SH-SY5Y (cell line): ENCODE measurements at regions not wholly inside any gene's neighbourhood (a gene's known extent, or its start where the extent isn't known, plus 50 kb on each side); places are given as distances from the start of the nearest gene placed in this dataset.
A peak's percentile ranks its signal among the peaks of the same experiment; 100 is the strongest.

Source experiments
- GATA2 ChIP-seq: IDR thresholded peaks from 2 replicates; pipeline ENCODE4 v1.6.1; 2011; ENCODE audit warnings: mild to moderate bottlenecking, low read depth, low read length
- GATA3 ChIP-seq: IDR thresholded peaks from 2 replicates; pipeline ENCODE4 v1.6.1; 2011; ENCODE audit warnings: low read depth, mild to moderate bottlenecking, low read length, moderate library complexity

DNA sequence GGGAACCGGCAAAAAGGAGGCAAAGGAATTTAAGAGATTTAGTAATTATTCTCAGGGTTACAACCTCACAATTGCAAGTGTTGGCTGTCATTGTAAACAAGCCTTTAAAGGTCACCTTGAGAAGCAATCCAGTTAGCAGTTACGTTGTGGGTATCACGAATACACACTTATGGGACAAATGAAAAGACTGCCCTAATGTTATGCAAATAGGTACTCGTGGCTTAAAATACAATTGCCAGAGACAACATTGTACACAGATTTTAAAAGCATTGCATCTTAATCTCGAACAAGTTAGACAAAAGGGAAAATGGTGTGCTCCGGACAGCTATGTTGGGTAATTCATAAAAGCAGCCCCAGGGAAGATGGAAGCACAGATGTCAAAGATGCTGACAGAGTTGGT lies 120.5 kb upstream of the ZC3H12A start:
- no peak for TF ChIP-seq GATA3
- no peak for TF ChIP-seq GATA2

GRCh38 chr1:37354876-37355650 lies 119.3 kb upstream of the ZC3H12A start:
- TF ChIP-seq GATA2: no peak
- TF ChIP-seq GATA3: no peak

DNA sequence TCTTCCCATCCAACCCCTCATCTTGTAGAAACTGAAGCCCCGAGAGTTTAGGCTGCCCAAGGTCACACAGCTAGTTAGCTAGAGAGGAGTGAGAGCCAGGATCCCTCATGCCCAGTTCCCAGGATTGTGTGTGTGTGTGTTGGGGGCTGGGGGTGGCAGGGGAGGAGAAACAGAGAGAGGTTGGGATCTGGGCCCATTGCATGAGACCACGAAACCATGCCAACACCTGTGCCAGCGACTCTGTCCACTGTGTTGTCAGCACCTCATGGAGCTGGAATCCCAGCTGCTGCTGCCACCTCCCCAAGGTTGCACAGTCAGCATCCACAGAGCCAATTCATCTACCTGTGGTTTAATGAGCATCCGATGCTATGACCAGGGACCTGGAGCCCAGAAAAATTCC lies 115.4 kb upstream of the ZC3H12A start:
- TF ChIP-seq GATA3 (no peak), GATA2 (no peak)

DNA sequence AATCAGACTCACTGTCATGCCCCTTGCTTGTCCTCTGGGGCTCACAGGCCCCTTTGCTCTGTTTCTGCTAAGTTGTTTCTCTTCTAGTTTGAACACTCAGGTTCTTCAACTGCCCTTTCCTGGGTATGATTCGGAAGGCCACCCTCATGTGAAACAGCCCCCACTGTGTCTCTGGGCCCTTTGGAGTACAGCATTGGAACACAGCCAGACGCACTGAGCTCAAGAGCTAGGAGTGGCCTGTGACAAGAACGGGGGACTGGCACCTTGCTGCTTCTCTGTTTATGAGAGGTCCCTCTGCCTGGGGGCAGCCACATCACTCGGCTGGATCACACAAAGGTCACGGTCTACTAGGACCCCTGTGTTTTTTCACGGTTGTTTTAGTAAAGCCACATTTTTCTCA lies 114.4 kb upstream of the ZC3H12A start:
- no peak for TF ChIP-seq GATA2
- TF ChIP-seq GATA3: no peak

DNA sequence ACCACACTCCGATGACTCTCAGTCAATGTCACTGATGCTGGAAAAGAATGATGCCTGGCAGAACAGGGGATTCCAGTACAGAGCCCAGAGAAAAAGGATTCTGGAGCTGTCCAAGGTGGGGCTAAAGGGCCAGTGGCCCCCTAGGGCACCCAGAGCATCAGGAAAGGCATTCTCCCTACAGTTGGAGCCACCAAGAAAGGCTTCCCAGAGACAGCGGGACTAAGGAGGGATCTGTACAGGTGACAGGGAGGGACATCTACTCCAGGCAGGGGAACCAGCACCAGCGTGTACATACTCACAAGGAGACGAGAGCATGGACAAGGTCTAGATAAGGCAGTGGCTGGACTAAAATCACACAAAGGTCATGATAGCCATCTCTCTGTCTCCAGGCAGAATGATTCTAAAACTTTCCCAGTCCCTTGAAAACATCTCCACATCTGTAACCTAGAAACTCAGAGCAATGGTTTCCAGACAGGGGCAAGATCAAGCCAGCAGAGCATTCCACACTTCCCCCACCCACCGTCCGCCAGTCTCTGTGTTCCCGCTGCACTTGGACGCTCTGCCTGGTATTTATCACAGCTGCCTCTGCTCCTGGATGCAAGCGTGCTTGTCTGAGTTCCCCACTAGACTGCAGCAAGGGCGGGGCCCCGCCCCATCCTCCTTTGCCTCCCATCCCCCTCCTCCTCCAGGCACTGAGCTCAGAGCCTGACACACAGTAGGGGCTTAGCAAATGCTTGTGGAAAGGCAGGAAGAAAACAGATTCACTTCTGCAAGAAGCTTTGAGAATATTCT lies 111.6 kb upstream of the ZC3H12A start:
- TF ChIP-seq GATA2 (peak; percentile 77; the same call in 1 of the 2 replicates), GATA3 (peak; percentile 45; the same call in 1 of the 2 replicates)

DNA sequence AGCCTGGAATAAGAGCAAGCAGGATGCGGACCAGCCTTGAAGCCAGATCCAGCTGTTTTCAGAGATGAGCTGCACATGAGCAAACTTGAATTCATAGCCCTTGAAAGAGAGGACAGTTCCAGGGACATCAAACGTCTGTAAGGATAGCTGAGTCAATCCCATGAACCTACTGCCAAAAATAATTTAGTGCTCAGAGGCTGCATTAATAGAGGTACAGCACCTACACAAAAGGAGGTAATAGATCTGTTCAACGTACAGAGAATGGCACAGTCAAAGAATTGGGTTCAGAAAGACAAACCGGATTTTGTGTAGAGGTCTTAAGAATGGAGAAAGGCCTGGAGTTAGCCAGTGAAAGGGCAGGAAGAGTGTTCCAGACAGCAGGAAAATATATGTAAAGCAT lies 110.8 kb upstream of the ZC3H12A start:
- TF ChIP-seq GATA2 (no peak), GATA3 (no peak)

DNA sequence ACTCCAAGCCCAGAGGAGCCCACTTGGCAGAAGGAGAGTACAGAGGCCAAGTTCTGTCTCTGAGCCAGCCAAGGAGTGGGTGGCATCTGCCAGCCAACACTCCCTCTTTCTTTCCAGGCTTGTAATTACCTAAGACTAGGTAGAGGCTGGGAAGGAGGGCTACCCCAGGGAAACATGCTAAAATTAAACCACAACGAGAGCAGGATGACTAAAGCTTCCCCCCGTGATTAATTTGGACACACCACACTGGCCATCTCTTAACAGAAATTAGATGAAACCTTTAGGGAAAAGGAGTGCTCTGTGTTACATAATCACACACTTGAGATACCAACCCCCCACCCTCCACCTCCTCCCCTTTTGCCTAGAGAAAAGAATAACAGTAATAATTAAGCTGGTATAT lies 102.1 kb upstream of the ZC3H12A start:
- TF ChIP-seq GATA2 (no peak), GATA3 (no peak)

- TF ChIP-seq GATA2: no peak
- no peak for TF ChIP-seq GATA3
Measured at GRCh38 chr1:37372711-37373110, 101.7 kb upstream of the ZC3H12A start.

DNA sequence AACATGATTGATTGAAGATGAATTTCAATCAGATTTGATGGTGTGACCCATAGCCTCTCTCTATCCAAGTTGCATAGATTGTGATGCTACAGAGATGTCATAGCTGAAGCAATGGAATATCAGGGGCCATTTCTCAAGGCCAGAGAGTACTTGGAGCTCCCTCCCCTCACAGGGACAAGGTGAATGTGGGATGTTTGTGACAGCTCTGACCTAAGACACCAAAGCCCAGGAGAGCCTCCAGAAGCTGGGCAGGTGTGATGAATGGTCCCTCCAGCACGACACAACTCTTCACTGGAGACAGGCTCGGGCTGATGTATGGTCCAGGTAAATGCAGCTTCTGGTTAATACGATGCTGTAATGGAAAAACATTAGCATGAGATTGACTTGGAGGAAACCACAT lies 101.0 kb upstream of the ZC3H12A start:
- TF ChIP-seq GATA3 (no peak), GATA2 (no peak)

- no peak for TF ChIP-seq GATA2
- no peak for TF ChIP-seq GATA3
Measured at GRCh38 chr1:37387854-37388253, 86.5 kb upstream of the ZC3H12A start.

GRCh38 chr1:37389327-37389726 lies 85.1 kb upstream of the ZC3H12A start:
- TF ChIP-seq GATA2 (no peak), GATA3 (no peak)

DNA sequence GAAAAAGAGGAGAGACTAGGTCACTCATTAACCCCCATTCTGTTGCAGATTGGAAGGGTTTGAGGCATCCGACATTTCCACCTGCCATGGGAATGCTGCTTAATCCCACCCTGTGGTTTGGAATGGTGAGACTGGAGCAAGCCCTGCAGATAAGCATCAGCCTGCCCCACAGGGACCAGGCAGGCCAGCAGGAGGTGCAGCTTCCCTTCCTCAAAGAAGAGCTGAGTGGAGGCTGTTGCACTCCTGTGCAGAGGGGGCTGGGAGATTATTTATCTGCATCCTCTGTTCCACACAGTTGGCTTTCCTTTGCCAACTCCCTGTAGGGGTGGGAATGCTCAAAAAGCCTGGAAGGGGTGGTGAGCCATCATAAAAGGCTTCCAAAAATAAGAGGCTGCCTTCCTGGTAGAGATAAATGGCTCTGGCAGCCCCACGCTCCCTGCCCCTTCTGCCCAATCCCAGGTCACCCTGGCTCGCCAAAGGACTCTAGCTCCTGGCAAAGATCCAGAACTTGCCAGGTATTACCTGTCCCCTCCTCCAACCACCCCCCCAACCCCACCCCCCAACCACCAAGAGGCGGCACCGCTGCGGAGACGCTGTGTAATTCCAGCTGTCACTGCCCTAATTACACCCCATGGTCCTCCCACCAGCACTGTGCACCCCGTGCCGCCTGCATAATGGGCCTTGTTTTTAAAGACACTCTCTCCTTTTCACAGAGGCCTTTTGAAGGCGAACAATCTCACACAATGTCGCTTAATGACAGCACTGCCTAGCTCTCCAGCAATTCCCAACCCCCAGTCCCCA lies 83.0 kb upstream of the ZC3H12A start:
- TF ChIP-seq GATA3 (no peak), GATA2 (peak; percentile 79)

GRCh38 chr1:37392051-37392450 lies 82.3 kb upstream of the ZC3H12A start:
- TF ChIP-seq GATA2 (no peak), GATA3 (no peak)

DNA sequence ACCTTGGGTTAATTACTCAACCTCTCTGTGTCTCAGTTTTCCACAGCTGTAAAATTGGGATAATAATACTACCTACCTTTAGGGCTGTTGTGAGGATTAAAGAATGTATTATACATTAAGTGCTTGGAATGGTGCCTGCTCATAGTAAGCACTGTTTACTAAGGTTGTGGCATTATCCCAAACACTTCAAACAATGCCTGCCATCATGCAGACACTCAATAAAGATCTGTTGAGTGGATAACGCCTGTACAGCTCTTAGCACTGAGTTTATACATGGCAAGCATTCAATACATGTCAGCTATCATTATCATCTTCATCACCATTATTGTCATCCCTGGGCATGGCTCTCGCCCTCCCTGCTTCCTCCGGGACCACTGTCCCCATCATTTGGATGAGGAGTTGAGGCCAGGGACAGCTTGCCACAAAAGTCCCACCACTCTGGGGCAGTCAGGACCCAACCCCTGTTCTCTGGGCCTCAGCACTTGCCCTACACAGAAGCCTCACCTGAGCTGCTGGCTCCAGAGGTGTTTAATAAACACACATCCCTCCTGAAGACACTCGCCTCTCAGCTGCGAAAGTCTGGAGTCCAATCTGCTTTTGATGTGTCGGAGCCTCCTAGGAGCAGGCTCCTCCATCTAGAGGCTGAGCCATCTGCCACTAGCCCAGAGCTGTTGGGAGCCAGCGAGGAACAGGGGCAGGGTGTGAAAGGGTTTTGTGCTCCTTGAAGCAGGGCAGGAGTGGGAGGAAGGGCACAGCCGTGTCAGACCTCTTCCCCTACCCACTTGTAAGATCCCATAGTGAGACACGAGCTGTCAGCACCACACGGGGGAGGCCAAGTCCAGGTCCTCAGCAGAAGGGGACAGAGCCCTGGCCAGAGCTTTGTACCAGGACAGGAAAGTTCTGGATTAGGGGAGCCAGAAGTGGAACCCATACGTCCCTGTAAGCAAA lies 80.9 kb upstream of the ZC3H12A start:
- TF ChIP-seq GATA2: peak; percentile 22; the same call in 1 of the 2 replicates
- TF ChIP-seq GATA3: no peak
